ENCODE measurements at regions not wholly inside any gene's neighbourhood (a gene's known extent, or its start where the extent isn't known, plus 50 kb on each side); places are given as distances from the start of the nearest gene placed in this dataset.

DNA sequence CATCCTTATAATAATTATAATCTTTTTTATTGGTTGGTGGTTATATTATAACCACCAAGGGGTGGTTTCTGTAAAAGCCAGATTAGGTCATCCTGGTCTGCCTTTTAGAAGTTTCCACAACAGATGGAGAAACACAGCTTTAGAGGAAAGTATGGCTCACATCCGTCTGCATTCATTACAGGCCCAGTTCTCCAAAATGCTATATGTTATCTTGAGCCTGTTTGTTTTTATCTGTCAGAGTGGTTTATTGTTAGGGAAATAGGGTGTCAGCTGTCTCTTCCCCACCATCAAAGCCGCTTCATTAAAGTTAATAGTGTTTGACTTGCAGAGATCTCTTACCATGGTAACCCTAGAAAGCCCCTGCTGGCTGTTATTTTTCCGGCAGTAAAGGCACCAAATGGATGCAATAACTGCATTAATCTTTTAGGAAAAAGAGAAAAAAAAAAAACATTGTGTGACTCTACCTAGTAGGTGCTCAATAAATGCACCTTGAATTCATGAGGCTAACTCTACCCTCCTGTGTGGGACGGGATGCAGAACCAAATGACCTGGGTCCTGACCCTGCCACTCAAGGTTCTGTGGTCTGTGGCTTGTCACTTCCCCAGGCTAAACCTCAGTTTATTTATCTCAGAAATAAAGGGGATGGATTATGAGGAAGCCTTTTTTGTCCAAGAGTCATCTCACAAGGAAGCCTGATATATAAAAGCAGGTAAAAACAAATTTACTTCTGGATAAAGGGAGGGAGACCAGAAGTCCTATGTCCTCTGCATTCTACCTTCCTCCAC, 118.3 kb downstream of the WT1 start:
- no peak overlapping the region for H3K4me3 ChIP-seq (replicated peaks; ENCODE audit: low read depth, low read length)
- TF ChIP-seq, protein P1, sequence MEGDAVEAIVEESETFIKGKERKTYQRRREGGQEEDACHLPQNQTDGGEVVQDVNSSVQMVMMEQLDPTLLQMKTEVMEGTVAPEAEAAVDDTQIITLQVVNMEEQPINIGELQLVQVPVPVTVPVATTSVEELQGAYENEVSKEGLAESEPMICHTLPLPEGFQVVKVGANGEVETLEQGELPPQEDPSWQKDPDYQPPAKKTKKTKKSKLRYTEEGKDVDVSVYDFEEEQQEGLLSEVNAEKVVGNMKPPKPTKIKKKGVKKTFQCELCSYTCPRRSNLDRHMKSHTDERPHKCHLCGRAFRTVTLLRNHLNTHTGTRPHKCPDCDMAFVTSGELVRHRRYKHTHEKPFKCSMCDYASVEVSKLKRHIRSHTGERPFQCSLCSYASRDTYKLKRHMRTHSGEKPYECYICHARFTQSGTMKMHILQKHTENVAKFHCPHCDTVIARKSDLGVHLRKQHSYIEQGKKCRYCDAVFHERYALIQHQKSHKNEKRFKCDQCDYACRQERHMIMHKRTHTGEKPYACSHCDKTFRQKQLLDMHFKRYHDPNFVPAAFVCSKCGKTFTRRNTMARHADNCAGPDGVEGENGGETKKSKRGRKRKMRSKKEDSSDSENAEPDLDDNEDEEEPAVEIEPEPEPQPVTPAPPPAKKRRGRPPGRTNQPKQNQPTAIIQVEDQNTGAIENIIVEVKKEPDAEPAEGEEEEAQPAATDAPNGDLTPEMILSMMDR (IDR thresholded peaks at IDR 0.05; ENCODE audit: low read depth, low read length, missing control alignments): no peak
- no peak for DNase-seq (ENCODE audit: extremely low read depth, low read depth)

DNA sequence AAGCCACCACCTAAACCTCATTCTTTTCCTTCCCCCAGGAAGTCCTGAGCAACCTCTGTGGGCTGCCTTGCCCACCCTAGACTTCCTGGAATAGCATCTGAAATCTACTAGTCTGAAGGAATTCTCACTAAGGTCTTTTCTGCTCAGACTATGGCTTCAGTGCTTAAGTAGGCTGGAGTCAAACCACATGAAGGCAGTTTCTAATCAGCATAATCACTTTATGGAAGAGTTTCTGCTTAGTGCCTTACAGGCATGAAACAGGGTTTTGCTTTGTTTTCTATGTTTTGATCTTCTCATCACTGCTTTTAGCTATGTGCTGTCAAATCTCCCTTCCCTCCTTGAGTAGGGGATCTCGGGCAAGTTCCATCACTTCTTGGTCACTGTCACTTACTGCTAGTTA, 117.7 kb downstream of the WT1 start:
- DNase-seq (ENCODE audit: extremely low read depth, low read depth): no peak
- no peak overlapping the region for H3K4me3 ChIP-seq (replicated peaks; ENCODE audit: low read depth, low read length)
- TF ChIP-seq, protein P1 (IDR thresholded peaks at IDR 0.05; ENCODE audit: low read depth, low read length, missing control alignments): no peak

DNA sequence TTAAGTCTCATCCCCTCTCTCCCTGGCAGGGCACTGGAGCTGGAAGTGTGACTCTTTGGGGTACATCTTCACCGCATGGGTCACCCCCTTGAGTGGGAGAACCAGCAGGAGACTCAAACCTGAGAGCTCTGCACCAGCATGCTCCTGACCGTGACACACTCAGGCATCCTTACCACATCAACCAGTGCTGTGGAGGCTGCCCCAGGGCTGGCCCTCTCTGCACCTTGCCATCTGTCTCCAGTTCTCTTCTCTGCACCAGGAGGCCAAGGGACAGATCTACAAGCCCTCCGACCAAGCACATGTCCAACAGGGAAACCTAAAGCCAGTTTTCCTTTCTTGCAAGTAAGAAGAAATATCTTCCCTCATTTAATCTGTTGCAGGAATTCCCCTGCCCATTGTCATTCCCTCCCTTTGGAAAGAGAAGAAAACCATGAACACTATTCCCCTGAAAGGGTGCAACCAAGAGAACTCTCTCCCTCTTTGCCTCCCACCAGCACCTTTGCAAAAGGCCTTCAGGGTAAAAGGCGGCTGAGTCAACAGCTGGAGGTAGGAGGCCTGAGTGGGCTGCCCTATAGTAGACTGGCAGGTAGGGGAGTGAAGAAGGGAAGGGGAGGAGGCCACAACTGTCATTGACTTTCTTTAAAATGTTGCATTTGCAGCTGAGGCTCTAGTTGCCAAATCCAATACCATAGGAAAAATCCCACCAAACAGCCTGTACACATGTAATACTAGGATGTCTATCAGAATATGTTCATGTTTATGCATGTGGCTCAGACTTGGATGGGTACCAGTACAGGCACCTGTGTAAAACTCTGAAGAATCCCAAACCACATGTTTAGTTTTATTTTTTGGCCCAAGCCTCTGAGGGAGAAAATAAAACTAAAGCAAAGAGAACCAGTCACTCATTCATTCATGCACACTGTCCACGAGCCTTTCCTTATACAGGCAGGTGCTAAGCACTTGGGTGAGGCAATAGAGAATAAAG, 117.0 kb downstream of the WT1 start:
- DNase-seq (ENCODE audit: extremely low read depth, low read depth): no peak
- no peak overlapping the region for H3K4me3 ChIP-seq (replicated peaks; ENCODE audit: low read depth, low read length)
- TF ChIP-seq, protein P1 (IDR thresholded peaks at IDR 0.05; ENCODE audit: low read depth, low read length, missing control alignments): no peak

DNA sequence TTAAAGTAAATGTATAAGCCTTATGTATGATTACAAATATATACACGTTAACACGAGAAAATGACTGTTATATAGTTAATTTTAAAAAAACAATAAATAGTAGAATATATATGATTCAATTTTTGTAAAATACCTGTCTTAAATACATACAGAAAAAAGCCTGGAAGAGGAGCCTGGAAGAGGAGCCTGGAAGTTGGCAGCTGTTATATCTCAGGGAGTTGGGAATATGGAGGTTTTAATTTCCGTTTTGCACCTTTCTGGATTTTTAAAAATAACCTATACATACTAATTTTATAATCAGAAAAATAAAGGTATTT, 111.6 kb downstream of the WT1 start:
- DNase-seq (ENCODE audit: extremely low read depth, low read depth): no peak
- TF ChIP-seq, protein P1 (IDR thresholded peaks at IDR 0.05; ENCODE audit: low read depth, low read length, missing control alignments): no peak
- H3K4me3 ChIP-seq (replicated peaks; ENCODE audit: low read depth, low read length): no peak overlapping the region

DNA sequence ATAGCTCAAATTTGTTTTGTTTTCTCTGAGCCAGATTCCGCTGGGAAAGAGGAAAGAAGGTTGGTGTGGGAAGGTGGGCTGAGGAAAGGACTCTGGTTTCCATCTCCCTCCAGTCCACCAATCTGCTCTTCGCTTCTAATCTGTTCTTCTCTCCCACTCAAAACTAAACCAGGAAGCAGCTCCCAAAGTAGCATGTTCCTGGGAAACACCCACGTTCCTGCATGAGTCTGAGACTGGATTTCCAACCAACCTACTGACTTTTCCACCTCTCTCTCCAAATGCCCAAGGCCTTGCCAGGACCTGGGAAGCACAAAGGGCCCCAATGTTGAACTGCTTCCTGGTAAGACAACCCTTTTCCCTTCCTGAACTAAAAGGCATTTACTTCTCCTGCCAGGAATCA, 110.2 kb downstream of the WT1 start:
- TF ChIP-seq, protein P1 (IDR thresholded peaks at IDR 0.05; ENCODE audit: low read depth, low read length, missing control alignments): no peak
- no peak overlapping the region for H3K4me3 ChIP-seq (replicated peaks; ENCODE audit: low read depth, low read length)
- DNase-seq (ENCODE audit: extremely low read depth, low read depth): no peak

DNA sequence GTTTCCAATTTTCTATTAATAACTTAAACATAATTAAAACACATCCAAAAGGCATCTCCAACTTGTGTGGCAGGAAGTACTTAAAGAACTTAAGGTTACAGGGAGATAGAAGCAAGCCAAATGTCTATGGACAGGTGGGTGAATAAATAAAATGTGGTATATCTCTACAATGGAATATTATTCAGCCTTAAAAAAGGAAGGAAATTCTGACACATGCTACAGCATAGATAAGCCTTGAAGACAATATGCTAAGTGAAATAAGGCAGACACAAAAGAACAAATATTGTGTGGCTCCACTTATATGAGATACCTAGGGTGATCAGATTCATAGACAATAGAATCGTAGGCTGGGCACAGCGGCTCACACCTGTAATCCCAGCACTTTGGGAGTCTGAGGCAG, 109.6 kb downstream of the WT1 start:
- no peak overlapping the region for H3K4me3 ChIP-seq (replicated peaks; ENCODE audit: low read depth, low read length)
- no peak for DNase-seq (ENCODE audit: extremely low read depth, low read depth)
- TF ChIP-seq, protein P1 (IDR thresholded peaks at IDR 0.05; ENCODE audit: low read depth, low read length, missing control alignments): no peak
